ENCODE measurements at regions not wholly inside any gene's neighbourhood (a gene's known extent, or its start where the extent isn't known, plus 50 kb on each side); places are given as distances from the start of the nearest gene placed in this dataset.

- no peak for TF ChIP-seq POLR2A (IDR thresholded peaks at IDR 0.05; ENCODE audit: low read depth, low read length)
- no peak for TF ChIP-seq POLR2AphosphoS5 (IDR thresholded peaks at IDR 0.05; ENCODE audit: low read depth, low read length)
Observed at GRCh38 chr22:48382197-48382596, 1445.5 kb downstream of the BRD1 start.

Data from GM12891 (cell line).